ENCODE measurements at regions not wholly inside any gene's neighbourhood (a gene's known extent, or its start where the extent isn't known, plus 50 kb on each side); places are given as distances from the start of the nearest gene placed in this dataset.

- H3K36me3 ChIP-seq: no peaks in the 10 kb centered on the region
- no peak overlapping the region for H3K4me3 ChIP-seq
- 94% methylated on average over 1 of the region's 1 CpG for WGBS, 2 donors
- TF ChIP-seq EP300 (IDR thresholded peaks at IDR 0.05) (no peak), CTCF (IDR thresholded peaks at IDR 0.05) (no peak), POLR2A (IDR thresholded peaks at IDR 0.05) (no peak)
- no peak overlapping the region for H3K27ac ChIP-seq
- no peaks in the 10 kb centered on the region for H3K4me1 ChIP-seq
- H3K9me3 ChIP-seq: peaks cover 0 to 12% (median 0%) of the 10 kb centered on the region in 4 donors
- no peak for DNase-seq (ENCODE audit: low spot score in 2 of 2)
- no peaks in the 10 kb centered on the region for H3K27me3 ChIP-seq
These were observed 611.6 kb upstream of the CADM1 start for GRCh38 chr11:116115801-116116200.

- H3K27me3 ChIP-seq: no peaks in the 10 kb centered on the region
- TF ChIP-seq POLR2A (IDR thresholded peaks at IDR 0.05) (no peak), CTCF (IDR thresholded peaks at IDR 0.05) (no peak), EP300 (IDR thresholded peaks at IDR 0.05) (no peak)
- H3K9me3 ChIP-seq: peaks cover 0 to 12% (median 0%) of the 10 kb centered on the region in 4 donors
- WGBS, 2 donors: 42 to 48% methylated on average over 8 of the region's 8 CpGs
- H3K4me1 ChIP-seq: no peaks in the 10 kb centered on the region
- no peak overlapping the region for H3K4me3 ChIP-seq
- no peaks in the 10 kb centered on the region for H3K36me3 ChIP-seq
- no peak overlapping the region for H3K27ac ChIP-seq
- DNase-seq (ENCODE audit: low spot score in 2 of 2): no peak
These were observed 610.0 kb upstream of the CADM1 start for GRCh38 chr11:116114198-116114651.

DNA sequence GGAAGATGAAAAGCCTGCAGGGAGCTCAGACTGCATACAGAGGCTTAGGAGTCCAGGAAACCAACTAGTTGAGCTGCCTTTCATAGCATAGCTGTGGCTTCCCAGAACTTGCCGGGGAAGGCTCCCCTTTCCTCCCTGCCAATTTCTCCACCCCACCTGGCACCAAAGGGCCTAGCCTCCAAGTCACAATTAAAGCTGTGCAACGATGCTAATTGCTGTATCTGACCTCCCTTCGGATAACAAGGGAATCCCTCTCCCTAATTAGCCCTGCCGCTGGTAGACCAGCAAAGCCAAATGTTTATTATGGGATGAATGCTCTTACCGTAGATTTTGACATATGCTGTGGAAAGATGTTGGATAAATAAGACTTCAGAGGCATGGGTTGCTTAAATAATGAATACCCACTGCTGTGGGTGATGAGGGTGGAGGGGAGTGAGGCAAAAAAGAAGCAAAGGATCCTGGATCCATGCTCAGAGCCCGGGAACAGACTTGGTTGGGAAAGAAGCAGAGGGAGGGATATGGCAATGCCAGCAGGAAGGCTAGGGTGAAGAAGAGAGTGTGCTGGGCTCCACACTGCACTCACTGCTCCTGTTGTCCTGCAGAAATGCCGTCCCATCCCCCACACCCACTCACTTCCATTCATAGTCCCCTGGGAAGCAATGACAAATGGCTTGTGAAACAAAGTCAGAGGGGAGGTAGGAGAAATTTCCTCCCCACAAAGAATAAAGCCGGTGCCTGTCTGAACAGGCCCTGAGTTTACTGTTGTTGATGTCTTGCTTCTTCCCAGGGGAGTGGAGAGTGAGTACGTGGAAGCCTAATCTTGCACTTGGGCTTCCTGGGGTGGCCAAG lies 608.1 kb upstream of the CADM1 start:
- H3K36me3 ChIP-seq: no peaks in the 10 kb centered on the region
- WGBS, 2 donors: 47 to 53% methylated on average over 9 of the region's 9 CpGs
- TF ChIP-seq POLR2A (IDR thresholded peaks at IDR 0.05): no peak
- no peak for TF ChIP-seq EP300 (IDR thresholded peaks at IDR 0.05)
- TF ChIP-seq CTCF (IDR thresholded peaks at IDR 0.05): no peak

DNA sequence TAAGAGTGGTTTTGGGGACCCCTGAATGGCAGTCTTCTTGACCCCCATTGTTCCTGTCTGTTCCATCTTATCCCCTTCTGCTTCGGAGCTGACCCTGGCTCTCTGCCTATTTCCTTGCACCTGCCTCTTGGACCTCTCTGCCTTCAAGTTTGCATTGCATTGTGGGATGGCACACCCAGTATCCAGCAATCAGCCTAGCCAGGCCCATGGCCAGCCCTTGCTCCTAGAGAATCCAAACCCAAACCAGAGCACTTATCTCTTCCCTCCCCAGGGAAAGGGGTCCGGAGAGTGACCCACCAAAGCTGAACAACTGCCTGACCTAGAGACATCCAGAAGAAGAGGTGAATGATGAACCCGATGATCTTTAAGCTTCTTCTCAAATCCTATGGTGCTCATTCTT lies 607.3 kb upstream of the CADM1 start:
- Histone ChIP-seq H3K9me3 (peaks cover 0 to 12% (median 0%) of the 10 kb centered on the region in 4 donors), H3K4me1 (no peaks in the 10 kb centered on the region), H3K27ac (no peak overlapping the region), H3K36me3 (no peaks in the 10 kb centered on the region), H3K4me3 (no peak overlapping the region), H3K27me3 (no peaks in the 10 kb centered on the region)
- no peak for DNase-seq (ENCODE audit: low spot score in 2 of 2)
- TF ChIP-seq EP300 (IDR thresholded peaks at IDR 0.05) (no peak), CTCF (IDR thresholded peaks at IDR 0.05) (no peak), POLR2A (IDR thresholded peaks at IDR 0.05) (no peak)
- WGBS, 2 donors: 91 to 93% methylated on average over 3 of the region's 3 CpGs

More for the DNA sequence above, 608.1 kb upstream of the CADM1 start:
- no peak for DNase-seq (ENCODE audit: low spot score in 2 of 2)
- Histone ChIP-seq H3K27me3 (no peaks in the 10 kb centered on the region), H3K9me3 (peaks cover 0 to 12% (median 0%) of the 10 kb centered on the region in 4 donors), H3K4me3 (no peak overlapping the region), H3K4me1 (no peaks in the 10 kb centered on the region), H3K27ac (no peak overlapping the region)

- Histone ChIP-seq H3K4me3 (no peak overlapping the region), H3K27ac (no peak overlapping the region), H3K9me3 (peaks cover 0 to 12% (median 0%) of the 10 kb centered on the region in 4 donors), H3K36me3 (no peaks in the 10 kb centered on the region), H3K4me1 (no peaks in the 10 kb centered on the region), H3K27me3 (no peaks in the 10 kb centered on the region)
- DNase-seq (ENCODE audit: low spot score in 2 of 2): no peak
- TF ChIP-seq POLR2A (IDR thresholded peaks at IDR 0.05): no peak
- no peak for TF ChIP-seq CTCF (IDR thresholded peaks at IDR 0.05)
- no peak for TF ChIP-seq EP300 (IDR thresholded peaks at IDR 0.05)
- WGBS, 2 donors: 89% methylated on average over 1 of the region's 1 CpG
These were observed 606.6 kb upstream of the CADM1 start for GRCh38 chr11:116110802-116111201.
